ENCODE measurements at regions not wholly inside any gene's neighbourhood (a gene's known extent, or its start where the extent isn't known, plus 50 kb on each side); places are given as distances from the start of the nearest gene placed in this dataset.

DNA sequence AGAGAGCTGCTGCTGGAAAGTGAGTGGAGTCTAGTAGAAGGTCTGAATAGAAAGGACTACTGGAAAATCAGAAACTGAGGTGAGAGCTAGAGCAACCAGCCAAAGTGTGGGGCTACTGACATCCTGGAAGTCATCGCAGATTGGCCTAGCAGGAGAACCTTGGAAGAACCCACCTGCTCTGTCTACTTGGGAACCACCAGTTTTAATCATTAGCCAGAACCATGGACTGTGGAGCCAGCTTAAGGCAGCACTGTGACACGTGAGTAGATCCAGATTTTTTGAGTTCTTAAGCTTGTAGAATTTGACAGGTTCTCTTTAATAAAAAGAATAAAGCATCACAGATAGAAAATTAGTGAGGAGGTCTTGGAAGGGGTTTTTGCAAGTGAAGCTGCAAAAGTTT is 179.1 kb upstream of the PEX5L start:
- TF ChIP-seq EZH2 (IDR thresholded peaks at IDR 0.05; ENCODE audit: borderline replicate concordance, low read length), result no peak
- TF ChIP-seq, protein P1, sequence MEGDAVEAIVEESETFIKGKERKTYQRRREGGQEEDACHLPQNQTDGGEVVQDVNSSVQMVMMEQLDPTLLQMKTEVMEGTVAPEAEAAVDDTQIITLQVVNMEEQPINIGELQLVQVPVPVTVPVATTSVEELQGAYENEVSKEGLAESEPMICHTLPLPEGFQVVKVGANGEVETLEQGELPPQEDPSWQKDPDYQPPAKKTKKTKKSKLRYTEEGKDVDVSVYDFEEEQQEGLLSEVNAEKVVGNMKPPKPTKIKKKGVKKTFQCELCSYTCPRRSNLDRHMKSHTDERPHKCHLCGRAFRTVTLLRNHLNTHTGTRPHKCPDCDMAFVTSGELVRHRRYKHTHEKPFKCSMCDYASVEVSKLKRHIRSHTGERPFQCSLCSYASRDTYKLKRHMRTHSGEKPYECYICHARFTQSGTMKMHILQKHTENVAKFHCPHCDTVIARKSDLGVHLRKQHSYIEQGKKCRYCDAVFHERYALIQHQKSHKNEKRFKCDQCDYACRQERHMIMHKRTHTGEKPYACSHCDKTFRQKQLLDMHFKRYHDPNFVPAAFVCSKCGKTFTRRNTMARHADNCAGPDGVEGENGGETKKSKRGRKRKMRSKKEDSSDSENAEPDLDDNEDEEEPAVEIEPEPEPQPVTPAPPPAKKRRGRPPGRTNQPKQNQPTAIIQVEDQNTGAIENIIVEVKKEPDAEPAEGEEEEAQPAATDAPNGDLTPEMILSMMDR (IDR thresholded peaks at IDR 0.05; ENCODE audit: low read length), result no peak

All from OCI-LY1 (cell line).